Neural progenitor cell (in vitro differentiated cells): ENCODE measurements at regions not wholly inside any gene's neighbourhood (a gene's known extent, or its start where the extent isn't known, plus 50 kb on each side); places are given as distances from the start of the nearest gene placed in this dataset.

Experiments used
- DNase-seq: peaks from one replicate; pipeline ENCODE4 v3.0.0-alpha.2; 2016; ENCODE audit warnings: low spot score
- H2AFZ ChIP-seq: fragments of 200-600 bp; sonication (generic); replicated peaks from 2 replicates; pipeline ENCODE4 v1.6.1; 2016; ENCODE audit warnings: antibody characterized with exemption
- H3F3A ChIP-seq: fragments of 200-600 bp; sonication (generic); 2 replicates; pipeline ENCODE4 v1.6.1; 2016; ENCODE audit warnings: antibody characterized with exemption, low read depth
- H3K27ac ChIP-seq: fragments of 200-600 bp; sonication (generic); 2 replicates; pipeline ENCODE4 v1.5.1; 2016; ENCODE audit warnings: mild to moderate bottlenecking
- H3K27me3 ChIP-seq: fragments of 200-600 bp; sonication (generic); 2 replicates; pipeline ENCODE4 v1.6.1; 2016; ENCODE audit warnings: mild to moderate bottlenecking, moderate library complexity
- H3K36me3 ChIP-seq: fragments of 200-600 bp; sonication (generic); 2 replicates; pipeline ENCODE4 v1.5.1; 2016
- H3K4me1 ChIP-seq: fragments of 200-600 bp; sonication (generic); 2 replicates; pipeline ENCODE4 v1.6.1; 2016; ENCODE audit warnings: mixed run types
- H3K4me2 ChIP-seq: fragments of 200-600 bp; sonication (generic); 2 replicates; pipeline ENCODE4 v1.6.1; 2016
- H3K4me3 ChIP-seq: fragments of 200-600 bp; sonication (generic); 2 replicates; pipeline ENCODE4 v1.5.1; 2016
- H3K79me2 ChIP-seq: fragments of 200-600 bp; sonication (generic); 2 replicates; pipeline ENCODE4 v1.6.1; 2016; ENCODE audit warnings: low read depth
- H3K9ac ChIP-seq: fragments of 200-600 bp; sonication (generic); 2 replicates; pipeline ENCODE4 v1.6.1; 2016
- H3K9me3 ChIP-seq: fragments of 200-600 bp; sonication (generic); 2 replicates; pipeline ENCODE4 v1.5.1; 2016; ENCODE audit warnings: low read depth
- H4K20me1 ChIP-seq: fragments of 200-600 bp; sonication (generic); 2 replicates; pipeline ENCODE4 v1.6.1; 2016; ENCODE audit warnings: low read depth
- H3K27ac Mint-ChIP-seq: 3 replicates; pipeline ENCODE4 v1.8.0; 2021; ENCODE audit warnings: mixed read lengths
- H3K27me3 Mint-ChIP-seq: 2 replicates; pipeline ENCODE4 v1.8.0; 2022; ENCODE audit warnings: low read depth, mild to moderate bottlenecking, inconsistent platforms, moderate library complexity, mixed read lengths; ENCODE audit not compliant: insufficient read depth
- H3K36me3 Mint-ChIP-seq: 3 replicates; pipeline ENCODE4 v1.8.0; 2021; ENCODE audit warnings: mixed read lengths
- H3K4me1 Mint-ChIP-seq: 3 replicates; pipeline ENCODE4 v1.8.0; 2021; ENCODE audit warnings: mixed read lengths
- H3K4me3 Mint-ChIP-seq: 3 replicates; pipeline ENCODE4 v1.8.0; 2021; ENCODE audit warnings: mild to moderate bottlenecking, moderate library complexity, mixed read lengths
- H3K9me3 Mint-ChIP-seq: 3 replicates; pipeline ENCODE4 v1.8.0; 2020; ENCODE audit warnings: mixed read lengths
- EZH2 ChIP-seq: fragments of 200-600 bp; sonication (generic); IDR thresholded peaks from 2 replicates; pipeline ENCODE4 v1.6.1; 2017; ENCODE audit warnings: antibody characterized with exemption, mild to moderate bottlenecking, moderate library complexity
- EZH2phosphoT487 ChIP-seq: fragments of 200-600 bp; sonication (generic); IDR thresholded peaks from 2 replicates; pipeline ENCODE4 v1.6.1; 2017; ENCODE audit warnings: antibody characterized with exemption
- TF ChIP-seq, protein P1 (sequence below): fragments of 200-600 bp; sonication (generic); IDR thresholded peaks from 2 replicates; pipeline ENCODE4 v1.5.1; 2017; ENCODE audit warnings: antibody characterized with exemption, mild to moderate bottlenecking

DNA sequence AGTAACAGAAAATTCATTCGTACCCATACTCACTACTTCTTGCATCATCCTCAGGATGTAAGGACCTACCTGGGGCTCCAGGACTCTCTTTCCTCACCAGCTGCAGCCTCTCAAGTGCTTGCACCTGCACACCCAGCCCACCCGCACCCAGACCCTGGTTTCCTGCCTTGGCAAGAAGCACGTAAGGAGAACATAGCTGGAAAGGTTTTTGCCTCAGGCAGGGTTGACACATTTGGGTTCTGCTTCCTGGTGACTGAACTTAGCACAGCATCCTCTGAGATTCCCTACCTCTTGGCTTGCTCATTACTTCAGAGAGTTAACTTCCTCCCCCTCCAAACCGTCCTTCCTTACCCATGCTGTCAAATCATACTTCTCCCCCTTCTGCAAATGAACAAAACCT is 556.9 kb downstream of the CD83 start:
- Histone ChIP-seq H3K9me3 (no peaks in the 10 kb centered on the region), H3F3A (no peaks in the 10 kb centered on the region), H3K79me2 (no peaks in the 10 kb centered on the region), H4K20me1 (no peaks in the 10 kb centered on the region), H3K4me2 (no peak overlapping the region), H3K4me1 (peaks cover 9% of the 10 kb centered on the region), H3K27me3 (no peaks in the 10 kb centered on the region), H3K36me3 (no peaks in the 10 kb centered on the region), H3K9ac (no peak overlapping the region), H3K4me3 (no peak overlapping the region), H2AFZ (no peak overlapping the region), H3K27ac (no peak overlapping the region)
- Mint-ChIP-seq H3K27ac (no peak overlapping the region), H3K4me1 (peaks cover 16% of the 10 kb centered on the region), H3K27me3 (peaks cover 9% of the 10 kb centered on the region), H3K9me3 (peaks cover 2% of the 10 kb centered on the region), H3K4me3 (no peak overlapping the region), H3K36me3 (no peaks in the 10 kb centered on the region)
- DNase-seq, result no peak
- TF ChIP-seq, protein P1, sequence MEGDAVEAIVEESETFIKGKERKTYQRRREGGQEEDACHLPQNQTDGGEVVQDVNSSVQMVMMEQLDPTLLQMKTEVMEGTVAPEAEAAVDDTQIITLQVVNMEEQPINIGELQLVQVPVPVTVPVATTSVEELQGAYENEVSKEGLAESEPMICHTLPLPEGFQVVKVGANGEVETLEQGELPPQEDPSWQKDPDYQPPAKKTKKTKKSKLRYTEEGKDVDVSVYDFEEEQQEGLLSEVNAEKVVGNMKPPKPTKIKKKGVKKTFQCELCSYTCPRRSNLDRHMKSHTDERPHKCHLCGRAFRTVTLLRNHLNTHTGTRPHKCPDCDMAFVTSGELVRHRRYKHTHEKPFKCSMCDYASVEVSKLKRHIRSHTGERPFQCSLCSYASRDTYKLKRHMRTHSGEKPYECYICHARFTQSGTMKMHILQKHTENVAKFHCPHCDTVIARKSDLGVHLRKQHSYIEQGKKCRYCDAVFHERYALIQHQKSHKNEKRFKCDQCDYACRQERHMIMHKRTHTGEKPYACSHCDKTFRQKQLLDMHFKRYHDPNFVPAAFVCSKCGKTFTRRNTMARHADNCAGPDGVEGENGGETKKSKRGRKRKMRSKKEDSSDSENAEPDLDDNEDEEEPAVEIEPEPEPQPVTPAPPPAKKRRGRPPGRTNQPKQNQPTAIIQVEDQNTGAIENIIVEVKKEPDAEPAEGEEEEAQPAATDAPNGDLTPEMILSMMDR, result no peak
- TF ChIP-seq EZH2 (no peak), EZH2phosphoT487 (no peak)

DNA sequence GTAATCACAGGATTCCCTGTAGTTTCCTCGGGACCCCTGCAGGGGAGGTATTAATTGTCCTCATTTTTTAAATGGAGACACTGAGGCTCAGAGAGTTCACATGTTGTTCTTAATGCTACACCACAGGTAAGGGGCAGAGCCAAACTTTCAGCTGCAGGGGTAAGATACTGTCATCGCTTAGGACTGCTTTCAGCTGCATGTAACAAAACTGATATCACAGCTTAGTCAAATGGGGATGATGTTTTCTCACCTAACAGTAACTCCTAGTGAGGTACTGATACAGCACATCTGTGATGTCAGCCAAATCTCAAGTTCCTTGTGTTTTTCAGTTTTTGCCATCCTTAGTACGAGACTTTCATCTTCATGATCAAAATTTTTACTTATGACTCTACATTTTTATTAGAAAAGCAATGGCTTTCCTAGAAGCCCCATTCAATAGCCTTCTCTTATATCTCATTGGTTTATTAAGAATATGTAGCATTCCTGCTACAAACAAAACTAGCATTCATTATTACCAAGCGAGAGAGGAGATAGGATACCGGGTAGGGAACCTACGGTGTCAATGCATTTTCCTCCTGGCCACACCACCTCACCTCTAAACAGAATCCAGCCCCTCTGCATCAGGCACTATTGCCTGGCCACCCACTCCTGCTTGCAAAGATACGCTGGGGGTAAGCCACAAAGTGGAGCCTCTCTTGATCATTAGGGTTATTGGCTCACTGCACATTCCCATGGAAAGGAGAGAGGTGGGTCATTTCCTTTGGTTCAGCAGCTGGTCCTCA is 557.5 kb downstream of the CD83 start:
- H3K4me3 Mint-ChIP-seq, result no peak overlapping the region
- Histone ChIP-seq H3K79me2 (no peaks in the 10 kb centered on the region), H3K9ac (no peak overlapping the region), H3K4me1 (peaks cover 9% of the 10 kb centered on the region), H3K9me3 (no peaks in the 10 kb centered on the region), H2AFZ (no peak overlapping the region), H4K20me1 (no peaks in the 10 kb centered on the region), H3K27ac (no peak overlapping the region), H3K4me2 (no peak overlapping the region), H3F3A (no peaks in the 10 kb centered on the region), H3K4me3 (no peak overlapping the region), H3K27me3 (no peaks in the 10 kb centered on the region), H3K36me3 (no peaks in the 10 kb centered on the region)
- no peak for TF ChIP-seq EZH2
- no peak for TF ChIP-seq EZH2phosphoT487
- TF ChIP-seq, protein P1, result no peak
- H3K36me3 Mint-ChIP-seq, result no peaks in the 10 kb centered on the region
- H3K27ac Mint-ChIP-seq, result no peak overlapping the region
- H3K4me1 Mint-ChIP-seq, result peaks cover 15% of the 10 kb centered on the region
- H3K27me3 Mint-ChIP-seq, result peaks cover 9% of the 10 kb centered on the region
- peaks cover under 1% of the 10 kb centered on the region for H3K9me3 Mint-ChIP-seq
- no peak for DNase-seq

DNA sequence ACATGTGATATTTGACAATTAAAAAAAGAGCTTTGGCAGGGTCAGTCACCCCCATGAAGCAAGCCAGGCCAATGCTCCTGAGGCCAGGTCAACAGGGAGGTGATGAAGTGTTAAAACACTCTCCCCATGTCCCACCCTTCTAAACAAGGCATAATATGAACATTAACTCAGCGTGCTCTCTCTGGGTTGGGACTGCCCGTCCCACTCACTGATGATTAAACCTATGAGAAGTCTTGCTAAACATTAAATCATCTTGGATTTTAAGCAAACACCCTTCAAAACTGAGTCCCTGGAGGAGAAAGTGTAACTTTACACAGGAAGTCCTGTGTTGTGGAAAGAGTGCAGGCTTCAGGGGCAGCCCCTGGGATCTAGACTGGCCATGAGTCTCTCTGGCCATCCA is 558.5 kb downstream of the CD83 start:
- Histone ChIP-seq H3F3A (no peaks in the 10 kb centered on the region), H3K27me3 (no peaks in the 10 kb centered on the region), H3K4me2 (no peak overlapping the region), H3K79me2 (no peaks in the 10 kb centered on the region), H4K20me1 (no peaks in the 10 kb centered on the region), H3K4me1 (peaks cover 9% of the 10 kb centered on the region), H2AFZ (no peak overlapping the region), H3K36me3 (no peaks in the 10 kb centered on the region), H3K27ac (no peak overlapping the region), H3K4me3 (no peak overlapping the region), H3K9me3 (no peaks in the 10 kb centered on the region), H3K9ac (no peak overlapping the region)
- peaks cover 8% of the 10 kb centered on the region for H3K4me1 Mint-ChIP-seq
- no peaks in the 10 kb centered on the region for H3K9me3 Mint-ChIP-seq
- H3K36me3 Mint-ChIP-seq, result no peaks in the 10 kb centered on the region
- no peak overlapping the region for H3K4me3 Mint-ChIP-seq
- DNase-seq, result no peak
- H3K27ac Mint-ChIP-seq, result no peak overlapping the region
- H3K27me3 Mint-ChIP-seq, result peaks cover 8% of the 10 kb centered on the region
- TF ChIP-seq EZH2phosphoT487 (no peak), EZH2 (no peak)
- TF ChIP-seq, protein P1, result no peak
